DND-41 (cell line): ENCODE measurements at regions not wholly inside any gene's neighbourhood (a gene's known extent, or its start where the extent isn't known, plus 50 kb on each side); places are given as distances from the start of the nearest gene placed in this dataset.

Experiments
- EZH2 ChIP-seq: IDR thresholded peaks from 3 replicates; pipeline ENCODE4 v1.6.1; 2012; ENCODE audit warnings: borderline replicate concordance, low read depth, mild to moderate bottlenecking, moderate library complexity, low read length, inconsistent platforms; ENCODE audit not compliant: severe bottlenecking
- TF ChIP-seq, protein P1 (sequence below): IDR thresholded peaks from 2 replicates; pipeline ENCODE4 v1.5.1; 2012; ENCODE audit warnings: borderline replicate concordance, low read length, moderate library complexity, mild to moderate bottlenecking; ENCODE audit not compliant: poor library complexity, severe bottlenecking; ENCODE audit errors: extremely low read depth

GRCh38 chr20:22720206-22720605 is 135.8 kb upstream of the FOXA2 start:
- TF ChIP-seq, protein P1, sequence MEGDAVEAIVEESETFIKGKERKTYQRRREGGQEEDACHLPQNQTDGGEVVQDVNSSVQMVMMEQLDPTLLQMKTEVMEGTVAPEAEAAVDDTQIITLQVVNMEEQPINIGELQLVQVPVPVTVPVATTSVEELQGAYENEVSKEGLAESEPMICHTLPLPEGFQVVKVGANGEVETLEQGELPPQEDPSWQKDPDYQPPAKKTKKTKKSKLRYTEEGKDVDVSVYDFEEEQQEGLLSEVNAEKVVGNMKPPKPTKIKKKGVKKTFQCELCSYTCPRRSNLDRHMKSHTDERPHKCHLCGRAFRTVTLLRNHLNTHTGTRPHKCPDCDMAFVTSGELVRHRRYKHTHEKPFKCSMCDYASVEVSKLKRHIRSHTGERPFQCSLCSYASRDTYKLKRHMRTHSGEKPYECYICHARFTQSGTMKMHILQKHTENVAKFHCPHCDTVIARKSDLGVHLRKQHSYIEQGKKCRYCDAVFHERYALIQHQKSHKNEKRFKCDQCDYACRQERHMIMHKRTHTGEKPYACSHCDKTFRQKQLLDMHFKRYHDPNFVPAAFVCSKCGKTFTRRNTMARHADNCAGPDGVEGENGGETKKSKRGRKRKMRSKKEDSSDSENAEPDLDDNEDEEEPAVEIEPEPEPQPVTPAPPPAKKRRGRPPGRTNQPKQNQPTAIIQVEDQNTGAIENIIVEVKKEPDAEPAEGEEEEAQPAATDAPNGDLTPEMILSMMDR, result no peak
- no peak for TF ChIP-seq EZH2
